ENCODE measurements at regions not wholly inside any gene's neighbourhood (a gene's known extent, or its start where the extent isn't known, plus 50 kb on each side); places are given as distances from the start of the nearest gene placed in this dataset.

GRCh38 chr12:77594366-77594765 is 236.3 kb upstream of the NAV3 start (continued):
- TF ChIP-seq ZBTB11 (CRISPR knock-in tag; IDR thresholded peaks at IDR 0.05), result no peak
- TF ChIP-seq ZNF687 (IDR thresholded peaks at IDR 0.05), result no peak

GRCh38 chr12:77592836-77593235 is 237.9 kb upstream of the NAV3 start:
- Histone ChIP-seq H3K4me1 (ENCODE audit: control insufficient read depth, insufficient read depth, low read length) (no peaks in the 10 kb centered on the region), H2AFZ (ENCODE audit: control insufficient read depth, low read depth, low read length) (no peak overlapping the region), H3K79me2 (ENCODE audit: control insufficient read depth, insufficient read depth, low read length) (no peaks in the 10 kb centered on the region), H3K27ac (ENCODE audit: control insufficient read depth, insufficient read depth) (no peak overlapping the region), H4K20me1 (ENCODE audit: control insufficient read depth, insufficient read depth) (no peaks in the 10 kb centered on the region), H3K36me3 (ENCODE audit: control insufficient read depth in 2 of 2, insufficient read depth in 2 of 2, low read length in 1 of 2) (no peaks in the 10 kb centered on the region), H3K4me3 (no peak overlapping the region), H3K9ac (ENCODE audit: control insufficient read depth, insufficient read depth, low read length) (no peak overlapping the region), H3K9me3 (replicated peaks; ENCODE audit: control insufficient read depth, insufficient read depth, low read length) (no peaks in the 10 kb centered on the region), H3K4me2 (ENCODE audit: control insufficient read depth, insufficient read depth) (no peak overlapping the region), H3K27me3 (replicated peaks in 1 of 2; ENCODE audit: control insufficient read depth in 2 of 2, insufficient read depth in 2 of 2, low read length in 1 of 2) (no peaks in the 10 kb centered on the region)
- DNase-seq (ENCODE audit: low read depth, low spot score), result no peak
- no TSS peak for BruUV-seq (replicated peaks)
- ChIA-PET POLR2A (no interaction called here), SMC1A (ENCODE audit: uncharacterized antibody, unreplicated experiment) (interaction anchor here (0.6 kb wide), 1 partner anchor 160 kb away, joined by 3 read pairs; no protein-coding TSS in a partner anchor), RAD21 (ENCODE audit: unreplicated experiment) (no interaction called here), CTCF (interaction anchor here (0.6 kb wide), 1 partner anchor 440 kb away, joined by 3 read pairs; no protein-coding TSS in a partner anchor)
- WGBS (ENCODE audit: insufficient coverage, insufficient replicate concordance, low lambda C conversion rate, missing lambda C conversion rate), result 19% methylated on average over 2 of the region's 2 CpGs
- intact Hi-C loops (cut with micrococcal nuclease; ENCODE audit: unreplicated experiment), result no loop called here
- in situ Hi-C loops (cut with MboI), result no loop called here
- no peak for FAIRE-seq
- no peak for ATAC-seq
- TF ChIP-seq ZNF622 (IDR thresholded peaks at IDR 0.05) (no peak), EED (IDR thresholded peaks at IDR 0.05; ENCODE audit: low read depth) (no peak), CHD4 (IDR thresholded peaks at IDR 0.05) (no peak), BRCA1 (IDR thresholded peaks at IDR 0.05; ENCODE audit: low read depth, low read length) (no peak), YY1 (IDR thresholded peaks at IDR 0.05; ENCODE audit: low read depth, low read length) (no peak), IRF3 (IDR thresholded peaks at IDR 0.05) (no peak), MLLT1 (IDR thresholded peaks at IDR 0.05) (no peak)

Data from GM12878 (cell line).